ENCODE measurements at regions not wholly inside any gene's neighbourhood (a gene's known extent, or its start where the extent isn't known, plus 50 kb on each side); places are given as distances from the start of the nearest gene placed in this dataset.
A peak's percentile ranks its signal among the peaks of the same experiment; 100 is the strongest.
"Not testable (repeated sequence)": the region's sequence is repeated elsewhere in the genome, so short reads cannot be mapped to it uniquely, and the experiment has no call there.

DNA sequence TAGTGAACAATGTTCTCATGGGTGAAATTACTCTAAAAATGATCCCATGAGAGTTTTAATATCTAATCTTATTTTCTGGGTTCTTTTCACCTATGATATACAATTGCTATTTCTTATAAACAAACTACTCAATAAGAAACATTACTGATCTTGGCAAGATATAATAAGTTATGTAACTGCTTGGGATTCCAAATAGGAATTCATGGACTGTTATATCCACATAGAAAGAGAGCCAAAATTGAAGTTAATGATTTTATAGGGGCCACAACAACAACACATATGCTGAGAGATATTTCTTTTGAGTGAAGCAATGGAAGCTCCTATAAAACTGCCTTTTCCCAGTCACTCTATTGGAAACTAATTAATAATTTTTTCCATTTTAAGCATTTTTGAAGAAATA, 90.4 kb upstream of the TLL1 start:
- DNase-seq: no peak

DNA sequence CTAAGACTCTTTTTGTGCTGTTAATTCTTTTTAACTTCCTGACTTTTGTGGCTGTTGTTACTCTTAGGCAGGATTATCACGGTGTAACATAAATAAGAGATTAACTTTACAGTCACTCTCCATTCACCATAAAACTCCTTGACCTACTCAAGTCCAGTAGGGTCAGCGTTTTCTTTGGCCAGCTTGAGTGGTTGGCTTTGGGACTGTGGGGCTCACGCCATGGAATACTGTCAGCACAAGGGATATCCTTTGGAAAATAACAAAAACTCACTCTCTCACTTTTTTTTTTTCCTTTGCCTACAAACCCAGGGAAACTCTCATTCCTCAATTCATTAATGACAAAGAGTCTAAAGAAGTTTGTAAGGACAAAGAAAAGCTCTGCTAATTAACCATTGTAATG, 89.4 kb upstream of the TLL1 start:
- no peak for DNase-seq

DNA sequence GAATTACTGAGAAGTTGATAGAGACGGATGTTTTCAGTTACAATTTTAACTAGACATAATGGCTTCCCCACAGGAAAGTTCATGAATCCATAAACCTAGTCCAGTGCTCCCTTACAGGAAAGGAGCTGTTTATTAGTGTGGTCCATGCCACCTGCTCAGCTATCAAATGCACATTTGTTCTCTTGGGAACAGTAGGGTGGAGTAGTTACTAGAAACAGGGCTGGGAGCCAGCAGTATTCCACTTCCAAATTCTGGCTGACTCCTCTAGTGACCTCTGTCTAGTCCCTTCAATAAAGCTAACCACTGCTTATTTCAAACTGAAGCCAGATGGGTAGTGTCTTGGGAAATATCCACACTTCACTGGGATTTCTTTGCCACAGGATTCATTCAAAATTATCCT, 88.4 kb upstream of the TLL1 start:
- DNase-seq: peak; percentile 4

DNA sequence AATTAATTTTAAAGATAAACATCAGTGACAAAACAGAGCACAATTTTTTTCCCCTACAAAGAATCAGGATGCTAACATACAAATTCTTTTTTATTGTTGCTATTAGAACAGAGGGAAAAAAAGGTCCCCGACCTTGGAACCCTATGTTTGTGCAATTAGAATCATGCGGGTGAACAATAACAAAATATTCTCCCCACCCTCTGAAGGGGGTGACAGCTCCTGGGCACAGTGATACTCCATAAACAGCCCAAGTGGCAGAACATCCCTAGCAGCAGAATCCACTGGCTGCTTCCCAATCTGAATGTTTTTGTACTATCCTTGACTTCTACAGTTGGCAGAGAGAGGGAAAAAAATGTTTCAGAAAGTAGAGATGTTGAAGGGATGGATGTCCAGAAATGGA, 87.7 kb upstream of the TLL1 start:
- DNase-seq: no peak

DNA sequence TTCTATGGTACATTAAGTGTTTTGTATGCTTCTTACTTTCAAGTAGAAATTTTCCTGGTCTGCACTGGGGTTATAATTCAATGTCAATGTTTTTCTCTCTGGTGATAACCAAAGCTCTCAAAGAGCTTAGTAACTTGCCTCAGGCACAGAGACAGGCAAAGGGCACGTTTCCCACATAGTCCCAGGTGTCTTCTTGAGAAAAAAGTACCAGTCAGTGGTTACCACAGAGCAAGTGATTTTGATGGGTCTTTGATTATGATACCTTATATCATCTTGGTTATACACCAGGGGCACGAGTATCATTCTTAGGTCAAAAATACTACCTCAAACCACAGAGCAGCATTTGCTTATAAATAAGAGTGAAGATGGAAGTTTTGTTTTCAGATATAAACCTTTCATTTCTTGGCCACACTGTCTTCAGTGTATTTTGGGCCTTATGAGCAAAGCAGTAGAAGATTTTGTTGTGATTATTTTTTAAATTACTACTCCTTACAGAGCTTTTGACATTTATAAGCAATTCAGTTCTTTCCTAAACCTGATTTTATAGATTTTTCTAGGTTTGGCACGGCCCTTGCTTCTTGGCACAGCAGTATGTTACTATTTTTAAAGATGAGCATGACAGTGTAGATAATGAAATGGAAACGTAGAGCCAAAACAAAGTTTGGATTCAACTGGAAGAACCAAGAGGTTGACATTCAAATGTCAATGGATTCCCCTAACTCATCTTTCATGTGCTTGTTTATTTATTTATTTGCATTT, 85.3 kb upstream of the TLL1 start:
- DNase-seq: no peak

DNA sequence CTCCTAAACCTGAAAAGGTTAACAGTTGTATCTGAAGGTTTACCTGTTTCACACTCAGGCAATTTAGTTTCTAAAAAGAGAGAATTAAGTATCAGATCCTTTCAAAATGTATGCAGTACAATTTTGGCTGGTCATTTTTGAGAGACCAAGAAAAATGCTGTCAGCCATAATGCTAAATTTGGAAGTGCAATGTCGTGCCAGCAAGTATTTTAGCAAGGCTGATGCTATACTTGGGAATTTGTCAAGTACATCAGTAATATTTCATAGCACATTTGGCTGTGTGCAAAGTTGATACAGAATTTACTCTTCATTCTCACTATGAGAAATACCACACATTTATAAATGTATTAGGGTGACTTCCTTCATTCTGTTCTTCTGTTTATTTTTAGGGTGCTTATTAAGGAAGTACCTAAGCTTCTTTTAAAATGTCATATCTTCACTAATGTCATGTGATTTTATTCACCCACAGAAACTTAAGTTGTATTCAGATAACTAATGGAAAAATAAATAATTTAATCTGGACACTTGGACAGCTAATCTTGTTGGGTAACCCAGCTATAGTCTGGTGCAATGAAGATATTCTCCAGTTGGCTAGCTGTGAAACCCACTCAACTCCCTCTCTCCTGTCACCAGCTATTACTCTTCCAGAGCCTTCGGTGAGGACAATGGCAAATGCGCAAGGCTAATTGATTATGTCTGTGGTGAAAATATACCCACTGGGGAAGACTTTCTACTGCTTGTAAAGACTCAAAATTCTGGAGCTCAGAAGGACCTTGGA, 84.2 kb upstream of the TLL1 start:
- DNase-seq: no peak

DNA sequence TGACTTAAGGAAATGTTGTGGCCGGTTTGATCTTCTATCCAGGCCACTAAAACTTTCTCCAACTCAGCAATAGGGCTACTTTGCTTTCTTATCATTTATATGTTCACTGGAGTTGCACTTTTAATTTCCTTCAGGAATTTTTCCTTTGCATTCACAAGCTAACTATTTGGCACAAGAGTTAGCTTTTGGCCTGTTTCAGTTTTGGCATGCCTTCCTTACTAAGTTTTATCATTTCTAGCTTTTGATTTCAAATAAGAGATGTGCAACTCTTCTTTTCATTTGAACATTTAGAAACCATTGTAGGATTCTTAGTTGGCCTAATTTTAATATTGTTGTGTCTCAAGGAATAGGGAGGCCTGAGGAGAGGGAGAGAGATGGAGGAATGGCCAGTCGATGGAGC, 79.8 kb upstream of the TLL1 start:
- DNase-seq: no peak

DNA sequence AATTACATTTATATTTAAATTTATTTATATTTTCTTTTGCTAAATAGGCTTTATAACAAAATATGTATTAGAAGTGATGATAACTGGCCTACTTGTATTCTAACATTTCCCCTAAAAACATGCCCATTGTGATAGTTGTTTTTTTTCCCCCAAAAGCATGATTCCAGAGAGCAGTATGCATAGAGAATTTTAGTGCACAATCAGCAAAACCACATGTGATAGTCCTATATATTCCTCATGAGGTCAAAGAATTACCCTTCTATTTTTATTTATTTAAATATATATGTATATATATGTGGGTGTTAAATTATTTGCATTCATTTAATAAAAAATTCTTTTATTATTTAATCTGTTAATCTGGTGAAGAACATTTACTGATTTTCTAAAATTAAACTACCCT, 78.2 kb upstream of the TLL1 start:
- no peak for DNase-seq

DNA sequence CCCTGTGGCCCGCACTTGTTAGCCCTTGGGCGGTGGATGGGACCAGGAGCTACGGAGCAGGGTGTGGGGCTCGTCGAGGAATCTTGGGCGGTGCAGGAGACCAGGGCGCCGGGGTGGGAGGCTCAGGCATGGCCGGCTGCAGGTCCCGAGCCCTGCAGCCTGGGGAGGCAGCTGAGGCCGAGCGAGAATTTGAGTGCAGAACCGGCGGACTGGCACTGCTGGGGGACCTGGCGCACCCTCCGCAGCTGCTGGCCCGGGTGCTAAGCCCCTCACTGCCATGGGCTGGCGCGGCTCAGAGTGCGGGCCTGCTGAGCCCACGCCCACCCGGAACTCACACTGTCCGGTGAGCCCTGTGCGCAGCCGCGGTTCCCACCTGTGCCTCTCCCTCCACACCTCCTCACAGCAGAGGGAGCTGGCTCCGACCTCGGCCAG, 73.6 kb upstream of the TLL1 start:
- no peak for DNase-seq

DNA sequence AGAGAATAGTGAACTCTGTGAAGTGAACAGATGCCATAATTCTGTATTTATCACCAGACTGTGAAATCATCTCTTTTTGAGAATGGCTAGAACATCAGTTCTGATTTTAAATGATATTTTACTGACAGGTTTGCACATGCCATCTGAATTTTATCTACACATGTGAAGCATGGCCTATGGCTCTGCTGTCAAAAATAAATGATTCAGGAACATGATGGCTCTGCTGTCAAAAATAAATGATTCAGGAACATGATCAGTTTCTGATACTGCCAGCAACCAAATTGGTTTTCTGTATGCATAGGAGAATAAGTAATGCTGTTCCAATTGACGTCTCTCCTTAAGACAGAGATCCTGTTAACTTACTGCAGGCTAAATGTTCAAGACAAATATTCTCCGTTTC, 70.6 kb upstream of the TLL1 start:
- no peak for DNase-seq

DNA sequence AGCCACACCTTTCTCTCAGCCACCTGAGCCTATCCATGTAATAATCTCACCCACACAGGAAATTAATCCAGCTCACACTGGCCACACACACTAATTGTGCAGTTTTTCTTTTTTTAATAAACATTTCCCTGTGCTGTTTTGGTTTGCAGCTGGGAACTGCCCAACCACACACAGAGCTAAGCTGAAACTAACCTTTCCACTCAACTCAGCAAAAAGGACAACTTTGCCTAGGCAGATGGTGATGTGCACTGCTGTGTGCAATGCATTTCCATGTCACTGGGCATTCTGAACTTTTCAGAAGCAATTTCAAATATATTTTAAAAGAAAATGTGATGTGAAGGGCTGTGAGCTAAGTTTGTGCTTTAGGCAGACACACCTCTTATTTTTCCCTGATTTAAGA, 70.0 kb upstream of the TLL1 start:
- no peak for DNase-seq

DNA sequence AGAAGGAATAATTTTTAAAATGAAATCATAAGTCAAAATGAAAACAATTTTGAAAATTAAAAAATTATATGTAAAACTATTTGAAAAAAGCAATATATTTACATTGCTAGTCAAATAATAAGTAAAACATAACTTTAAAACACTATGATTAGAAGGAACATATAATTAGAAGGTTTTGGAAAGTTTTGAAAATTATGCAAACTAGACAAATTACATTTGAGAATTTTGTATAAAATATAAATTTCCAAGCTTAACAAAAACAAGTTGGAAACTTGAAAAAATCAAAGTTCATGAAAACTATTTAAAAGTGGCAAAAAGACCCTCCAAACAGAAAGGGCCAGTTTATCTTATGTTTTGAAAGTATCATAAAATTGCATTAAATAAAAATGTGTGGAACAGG, 67.6 kb upstream of the TLL1 start:
- DNase-seq: no peak

DNA sequence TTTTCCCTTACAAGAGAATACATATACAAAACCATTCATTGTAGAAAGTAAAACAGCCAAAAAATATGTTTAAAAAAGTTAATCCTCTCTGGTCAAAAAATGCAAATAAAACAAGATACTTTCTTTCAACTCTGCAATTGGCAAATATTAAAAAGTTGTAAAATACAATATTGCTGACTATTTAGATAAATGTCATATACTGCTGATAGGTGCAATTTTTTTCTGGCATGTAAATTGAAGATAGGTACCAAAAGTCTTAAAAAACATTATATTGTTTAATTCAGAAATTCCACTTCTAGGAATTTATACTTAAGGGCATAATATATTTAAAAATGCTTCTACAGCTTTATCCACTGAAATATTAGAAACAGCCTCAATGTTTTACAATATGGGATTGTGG, 66.4 kb upstream of the TLL1 start:
- DNase-seq: no peak

DNA sequence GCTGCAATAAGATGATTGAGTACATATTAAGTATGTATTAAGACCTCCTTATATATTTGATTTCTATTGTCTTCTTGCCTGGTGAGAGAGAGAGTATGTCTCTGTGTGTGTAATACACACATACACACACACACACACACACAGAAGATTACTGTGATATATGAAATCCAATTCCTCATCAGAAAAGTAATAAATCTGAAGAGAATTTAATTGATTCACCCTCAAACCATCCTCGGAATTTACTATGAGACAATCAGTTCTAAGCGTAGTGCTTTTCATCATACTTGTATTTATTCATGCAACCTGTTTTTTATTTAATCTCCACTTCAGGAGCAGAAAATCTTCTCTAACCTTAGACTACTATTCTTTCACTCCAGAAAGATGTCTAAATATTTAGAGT, 62.3 kb upstream of the TLL1 start:
- no peak for DNase-seq

DNA sequence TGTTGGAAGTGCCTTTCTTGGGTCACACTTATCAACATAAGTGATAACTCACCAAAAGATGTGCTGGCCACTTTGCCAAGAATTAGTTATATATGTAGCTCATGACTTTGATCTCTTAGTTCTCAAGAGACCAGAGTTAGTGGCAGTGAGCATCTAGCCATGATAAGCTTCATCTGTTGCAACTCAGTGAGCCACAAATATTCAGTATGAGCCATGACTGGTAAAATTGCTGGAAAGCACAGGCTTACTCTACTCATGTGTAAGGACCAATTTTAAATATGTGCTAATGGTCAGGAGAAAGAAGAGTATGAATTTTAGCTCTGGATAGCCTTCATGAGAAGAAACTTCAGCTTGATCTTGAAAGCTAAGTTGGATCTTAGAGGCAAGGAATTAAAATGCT, 59.4 kb upstream of the TLL1 start:
- DNase-seq: no peak

DNA sequence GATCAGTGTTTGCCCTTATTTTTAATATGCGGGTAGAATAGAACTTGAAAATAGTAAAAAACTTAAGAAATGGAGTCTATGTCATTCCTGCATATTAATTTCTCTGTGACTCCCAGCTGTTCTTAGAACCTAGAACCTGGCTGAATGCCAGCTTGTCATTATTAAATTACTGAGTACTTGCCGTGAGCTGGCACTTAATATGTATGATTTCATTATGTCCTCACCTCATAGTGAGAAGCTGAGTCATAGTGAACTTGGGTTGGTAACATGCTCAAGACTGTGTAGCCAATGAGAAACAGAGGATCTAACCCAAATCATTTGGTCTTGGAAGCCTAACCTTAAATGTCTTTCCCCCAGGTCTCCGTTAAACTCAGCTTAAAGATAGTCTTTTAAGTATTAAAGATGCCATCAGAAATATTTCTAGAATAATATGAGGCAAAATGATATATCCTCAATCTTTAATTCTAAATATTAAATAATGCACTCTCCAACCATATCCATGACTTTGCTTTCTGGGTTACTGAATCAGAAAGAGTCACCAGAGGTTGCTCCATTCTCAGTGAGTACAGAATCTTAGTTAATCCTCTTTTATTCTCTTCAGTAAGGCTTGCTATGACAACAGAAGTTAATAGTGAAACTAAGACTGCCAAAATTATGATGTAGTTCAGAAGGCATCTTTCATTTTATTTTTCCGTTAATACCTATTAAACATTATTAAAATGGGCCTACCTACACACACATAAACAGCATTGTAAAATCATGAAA, 58.6 kb upstream of the TLL1 start:
- no peak for DNase-seq

DNA sequence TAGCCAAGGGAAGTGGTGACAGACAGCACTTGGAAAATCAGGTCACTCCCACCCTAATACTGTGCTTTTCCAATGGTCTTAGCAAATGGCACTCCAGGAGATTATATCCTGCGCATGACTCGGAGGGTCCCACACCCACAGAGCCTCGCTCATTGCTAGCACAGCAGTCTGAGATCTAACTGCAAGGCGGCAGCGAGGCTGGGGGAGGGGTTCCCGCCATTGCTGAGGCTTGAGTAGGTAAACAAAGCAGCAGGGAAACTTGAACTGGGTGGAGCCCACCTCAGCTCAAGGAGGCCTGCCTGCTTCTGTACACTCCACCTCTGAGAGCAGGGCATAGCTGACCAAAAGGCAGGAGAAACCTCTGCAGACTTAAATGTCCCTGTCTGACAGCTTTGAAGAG, 53.9 kb upstream of the TLL1 start:
- not testable (repeated sequence) for DNase-seq
